ENCODE measurements at regions not wholly inside any gene's neighbourhood (a gene's known extent, or its start where the extent isn't known, plus 50 kb on each side); places are given as distances from the start of the nearest gene placed in this dataset.

DNA sequence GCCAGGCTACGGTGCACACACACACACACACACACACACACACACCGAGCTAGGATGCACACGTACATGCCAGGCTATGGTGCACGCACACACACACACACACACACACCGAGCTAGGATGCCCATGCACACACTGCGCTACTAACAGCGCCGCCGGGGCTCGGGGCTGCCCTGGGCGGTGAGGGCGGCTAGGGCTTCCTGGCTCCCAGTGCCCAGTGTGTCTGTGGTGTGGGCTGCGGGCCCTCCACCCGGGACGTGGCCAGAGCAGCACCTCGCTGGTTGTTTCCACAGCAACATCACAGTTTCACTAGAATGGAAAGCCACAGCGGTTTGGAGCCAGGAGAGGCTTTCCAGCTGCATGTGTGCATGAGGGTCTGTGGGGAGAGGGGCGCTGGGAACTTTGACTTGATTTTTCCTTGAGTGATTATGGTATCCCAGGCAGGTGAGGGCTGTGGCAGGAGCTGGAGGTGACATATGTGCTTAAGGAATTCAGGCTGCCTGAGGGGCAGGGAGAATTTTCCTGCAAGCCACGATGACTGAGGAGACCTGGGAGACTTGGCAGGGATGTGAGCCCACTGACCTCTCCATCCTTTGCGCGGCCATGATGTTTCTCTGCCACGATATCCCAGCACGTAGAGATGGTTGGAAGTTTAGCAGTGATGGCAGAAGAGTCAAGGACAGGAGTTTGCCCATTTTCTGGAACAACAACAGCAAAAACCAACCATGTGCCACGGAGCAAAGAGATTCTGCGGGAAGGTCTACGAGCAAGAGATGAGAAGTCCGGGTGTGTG lies 195.9 kb downstream of the SNX19 start:
- Mint-ChIP-seq H3K4me3 (no peak overlapping the region), H3K27ac (no peak overlapping the region), H3K4me1 (no peaks in the 10 kb centered on the region), H3K36me3 (ENCODE audit: low read depth) (no peaks in the 10 kb centered on the region), H3K9me3 (no peaks in the 10 kb centered on the region), H3K27me3 (no peaks in the 10 kb centered on the region)
- DNase-seq = no peak
- CTCF ChIA-PET = no interaction called here
- POLR2A ChIA-PET = no interaction called here

DNA sequence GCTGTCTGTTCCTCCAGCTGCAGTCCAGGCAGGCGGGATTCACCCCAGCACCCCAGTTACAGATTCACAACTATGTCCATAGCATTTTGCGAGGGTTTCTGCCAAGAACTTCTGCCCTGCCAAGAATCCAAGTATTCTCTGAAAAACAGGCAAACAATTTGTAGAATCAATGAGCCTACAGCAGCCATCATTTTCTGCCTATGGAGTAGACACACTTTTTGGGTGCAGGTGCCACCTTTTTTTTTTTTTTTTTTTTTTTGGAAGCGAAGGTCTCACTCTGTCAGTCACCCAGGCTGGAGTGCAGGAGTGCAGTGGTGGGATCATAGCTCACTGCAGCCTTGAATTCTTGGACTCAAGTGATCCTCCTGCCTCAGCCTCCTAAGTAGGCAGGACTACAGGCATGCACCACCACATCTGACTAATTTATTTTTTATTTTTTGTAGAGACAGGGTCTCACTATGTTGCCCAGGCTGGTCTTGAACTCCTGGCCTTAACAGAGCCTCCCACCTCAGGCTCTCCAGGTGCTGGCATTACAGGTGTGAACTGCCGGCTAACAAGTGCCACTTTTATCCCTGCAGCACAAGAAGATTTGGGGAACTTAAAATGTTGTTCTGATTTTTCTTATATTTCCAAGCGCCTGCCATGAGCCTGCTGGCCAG lies 195.1 kb downstream of the SNX19 start:
- H3K36me3 Mint-ChIP-seq (ENCODE audit: low read depth) = no peaks in the 10 kb centered on the region
- no peaks in the 10 kb centered on the region for H3K4me1 Mint-ChIP-seq
- no peaks in the 10 kb centered on the region for H3K27me3 Mint-ChIP-seq
- H3K27ac Mint-ChIP-seq = no peak overlapping the region
- POLR2A ChIA-PET = no interaction called here
- no peak overlapping the region for H3K4me3 Mint-ChIP-seq
- H3K9me3 Mint-ChIP-seq = no peaks in the 10 kb centered on the region
- DNase-seq = no peak
- CTCF ChIA-PET = no interaction called here

DNA sequence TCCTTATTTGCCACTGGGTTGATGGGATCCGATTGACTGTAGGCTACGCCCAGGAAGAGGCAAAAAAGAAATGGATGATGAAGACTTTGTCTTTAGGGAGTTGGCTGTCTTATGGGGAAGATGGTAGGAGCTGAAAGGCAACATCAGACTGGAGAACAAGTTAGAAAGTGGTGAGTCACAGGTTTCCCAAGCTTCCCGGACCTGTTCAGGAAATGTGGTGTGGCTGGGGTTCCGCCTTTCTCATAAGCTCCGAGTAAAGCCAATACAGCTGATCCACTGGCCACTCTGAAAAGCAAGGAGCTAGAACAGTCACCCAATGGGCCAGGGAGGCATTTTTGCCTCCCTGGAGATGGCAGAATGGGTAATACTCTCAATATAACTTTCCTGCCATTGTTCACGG lies 194.5 kb downstream of the SNX19 start:
- CTCF ChIA-PET = no interaction called here
- no peaks in the 10 kb centered on the region for H3K4me1 Mint-ChIP-seq
- H3K27ac Mint-ChIP-seq = no peak overlapping the region
- DNase-seq = no peak
- no peak overlapping the region for H3K4me3 Mint-ChIP-seq
- H3K9me3 Mint-ChIP-seq = no peaks in the 10 kb centered on the region
- no peaks in the 10 kb centered on the region for H3K27me3 Mint-ChIP-seq
- POLR2A ChIA-PET = no interaction called here
- no peaks in the 10 kb centered on the region for H3K36me3 Mint-ChIP-seq (ENCODE audit: low read depth)

DNA sequence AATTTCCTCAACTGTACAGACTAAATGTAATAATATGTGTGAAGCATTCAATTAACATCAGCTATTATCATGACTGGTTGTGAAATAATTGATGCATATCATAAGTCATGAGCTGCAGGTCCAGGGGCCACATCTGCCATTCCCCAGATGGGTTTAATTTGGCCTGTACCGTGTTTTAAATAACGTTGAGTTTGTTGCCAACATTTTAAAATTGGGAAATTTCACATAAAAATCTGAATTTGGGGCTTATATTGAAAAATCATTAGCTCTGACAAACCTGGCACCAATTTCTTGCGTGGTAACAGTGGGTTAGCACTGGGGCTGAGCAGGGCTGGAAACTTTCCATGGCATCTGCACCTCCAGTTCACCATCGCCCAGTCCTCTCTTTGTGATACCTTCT lies 193.9 kb downstream of the SNX19 start:
- no peaks in the 10 kb centered on the region for H3K4me1 Mint-ChIP-seq
- no peak overlapping the region for H3K27ac Mint-ChIP-seq
- ChIA-PET CTCF (no interaction called here), POLR2A (no interaction called here)
- no peaks in the 10 kb centered on the region for H3K27me3 Mint-ChIP-seq
- H3K36me3 Mint-ChIP-seq (ENCODE audit: low read depth) = no peaks in the 10 kb centered on the region
- H3K4me3 Mint-ChIP-seq = no peak overlapping the region
- no peak for DNase-seq
- H3K9me3 Mint-ChIP-seq = no peaks in the 10 kb centered on the region

DNA sequence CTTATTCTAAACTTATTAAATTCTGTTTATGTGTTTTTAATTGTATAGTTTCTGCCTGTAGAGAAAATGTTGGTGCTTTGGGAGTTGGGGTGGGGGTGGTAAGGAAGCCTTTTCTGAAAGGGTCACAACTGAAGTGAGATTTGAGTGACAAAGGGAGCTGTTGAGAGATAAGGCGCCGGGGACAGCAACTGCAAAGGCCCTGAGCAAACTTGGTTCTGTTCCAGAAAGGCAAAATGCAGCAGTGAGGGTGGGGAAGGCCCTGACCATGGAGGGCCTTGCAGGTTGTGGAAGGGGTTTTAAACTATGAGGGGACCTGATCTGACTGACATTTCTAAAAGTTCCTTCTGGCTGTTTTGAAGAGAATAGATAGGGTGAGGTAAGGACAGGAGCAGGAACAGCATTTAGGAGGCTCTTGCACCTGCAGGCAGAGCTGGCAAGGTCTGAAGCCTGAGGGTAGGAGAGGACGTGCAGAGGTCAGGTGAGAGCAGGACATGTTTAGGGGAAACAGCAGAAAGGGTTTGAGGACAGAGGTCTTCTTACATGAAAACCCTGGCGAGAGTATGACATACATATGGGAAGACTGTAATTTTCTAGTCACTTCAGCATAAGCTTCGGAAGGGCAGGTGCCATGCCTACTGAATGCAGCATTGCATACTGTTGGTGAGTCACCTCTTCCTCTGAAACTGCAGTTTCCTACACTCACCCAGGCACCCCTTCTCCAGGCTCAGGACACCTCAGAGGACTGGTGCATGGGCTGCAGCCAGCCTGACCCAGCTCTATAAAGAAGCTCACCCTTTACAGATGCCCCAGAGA lies 190.7 kb downstream of the SNX19 start:
- Mint-ChIP-seq H3K9me3 (peaks cover 2% of the 10 kb centered on the region), H3K36me3 (ENCODE audit: low read depth) (no peaks in the 10 kb centered on the region), H3K27ac (no peak overlapping the region), H3K27me3 (no peaks in the 10 kb centered on the region), H3K4me1 (no peaks in the 10 kb centered on the region), H3K4me3 (no peak overlapping the region)
- POLR2A ChIA-PET = no interaction called here
- CTCF ChIA-PET = no interaction called here
- no peak for DNase-seq

DNA sequence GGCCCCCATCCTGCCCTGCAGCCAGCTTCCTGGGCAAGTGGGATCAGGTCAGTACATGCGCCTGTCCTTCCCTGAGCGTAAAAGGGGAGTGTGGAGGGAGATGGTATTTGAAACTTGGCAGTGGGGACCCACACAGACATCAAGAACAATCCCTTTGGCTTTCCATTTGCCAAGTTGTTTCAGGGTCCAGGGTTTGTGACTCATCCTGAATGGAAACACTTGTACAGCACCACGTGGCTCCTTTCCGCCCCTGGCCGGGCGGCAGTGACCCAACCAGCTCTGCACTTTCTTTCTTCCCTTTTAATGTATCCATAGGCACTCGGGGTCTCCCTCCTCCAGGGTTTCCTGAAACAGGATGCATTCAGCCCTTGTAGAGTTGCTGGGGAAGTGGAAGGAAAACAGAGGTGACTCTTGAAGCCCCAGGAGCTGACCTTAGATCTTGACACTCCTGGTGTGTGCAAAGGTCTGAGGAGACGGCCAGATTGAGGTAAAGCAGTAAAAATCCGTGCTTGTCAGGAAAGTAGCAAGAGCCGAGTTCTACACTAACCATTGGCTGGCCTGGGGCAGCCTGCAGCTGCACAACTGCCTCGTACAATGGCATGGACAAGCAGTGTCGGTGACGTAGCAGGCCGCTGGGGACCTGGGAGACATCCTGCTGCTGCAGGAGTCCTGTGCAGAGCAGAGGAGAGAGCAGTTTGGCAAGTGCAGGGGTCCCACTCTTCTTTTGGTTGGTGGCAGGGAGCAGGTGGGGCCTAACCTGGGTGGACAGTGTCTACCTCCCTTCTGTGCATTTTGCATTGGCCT lies 189.8 kb downstream of the SNX19 start:
- Mint-ChIP-seq H3K36me3 (ENCODE audit: low read depth) (no peaks in the 10 kb centered on the region), H3K4me3 (no peak overlapping the region), H3K27me3 (no peaks in the 10 kb centered on the region), H3K9me3 (peaks cover 5% of the 10 kb centered on the region), H3K27ac (no peak overlapping the region), H3K4me1 (no peaks in the 10 kb centered on the region)
- DNase-seq = no peak
- ChIA-PET POLR2A (no interaction called here), CTCF (interaction anchor here (1.1 kb wide), 1 partner anchor 8 kb away, joined by 3 read pairs; no protein-coding TSS in a partner anchor)

DNA sequence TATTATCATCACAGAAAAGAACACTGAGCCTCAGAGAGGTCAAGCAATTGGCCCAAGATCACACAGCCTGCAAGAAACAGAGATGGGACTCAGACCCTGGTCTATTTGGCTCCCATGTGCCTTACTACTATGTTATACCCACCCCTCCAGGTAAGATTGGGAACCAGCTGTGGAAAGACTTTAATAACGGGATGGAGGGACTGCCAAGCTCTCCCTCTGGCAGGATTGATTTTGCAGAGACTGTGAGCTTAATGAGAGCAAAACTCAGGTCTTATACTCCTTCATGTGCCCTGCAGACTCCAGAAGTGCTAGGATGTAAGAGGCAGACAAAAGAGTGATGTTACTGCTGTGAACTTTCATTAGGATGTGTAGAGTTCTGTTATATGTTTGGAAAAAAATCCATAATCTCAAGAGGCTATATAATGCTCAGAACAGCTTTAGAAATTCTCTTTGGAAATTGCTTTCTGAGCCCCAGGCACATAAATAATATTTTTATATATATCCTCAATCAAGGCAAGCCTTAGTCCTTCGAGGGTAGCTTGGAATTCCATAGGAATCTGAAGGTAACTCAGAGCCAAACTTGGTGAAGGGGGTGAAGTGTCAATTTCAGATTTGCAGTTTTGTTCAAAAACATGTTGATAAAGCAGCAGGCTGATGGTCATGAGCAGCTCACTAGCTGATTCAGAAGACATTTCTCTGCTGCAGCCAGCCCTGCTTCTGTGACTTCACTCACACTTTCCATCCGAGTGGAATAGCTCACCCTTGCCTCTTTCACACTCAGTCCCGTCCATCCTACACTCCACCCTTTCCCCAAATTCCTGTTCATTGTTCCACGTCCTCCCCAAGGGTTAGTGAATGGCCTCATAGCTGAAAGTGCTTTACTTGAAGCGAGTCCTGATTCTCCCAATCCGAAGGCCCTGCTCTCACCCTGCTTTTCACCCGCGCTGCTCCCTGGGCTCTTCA lies 188.8 kb downstream of the SNX19 start:
- ChIA-PET CTCF (interaction anchor here (1.1 kb wide), 1 partner anchor 9 kb away, joined by 3 read pairs; no protein-coding TSS in a partner anchor), POLR2A (interaction anchor here (1.0 kb wide), 1 partner anchor 10 kb away, joined by 3 read pairs; no protein-coding TSS in a partner anchor)
- Mint-ChIP-seq H3K27me3 (peaks cover 2% of the 10 kb centered on the region), H3K36me3 (ENCODE audit: low read depth) (no peaks in the 10 kb centered on the region), H3K9me3 (peaks cover 5% of the 10 kb centered on the region), H3K4me3 (no peak overlapping the region), H3K4me1 (no peaks in the 10 kb centered on the region), H3K27ac (no peak overlapping the region)
- no peak for DNase-seq

DNA sequence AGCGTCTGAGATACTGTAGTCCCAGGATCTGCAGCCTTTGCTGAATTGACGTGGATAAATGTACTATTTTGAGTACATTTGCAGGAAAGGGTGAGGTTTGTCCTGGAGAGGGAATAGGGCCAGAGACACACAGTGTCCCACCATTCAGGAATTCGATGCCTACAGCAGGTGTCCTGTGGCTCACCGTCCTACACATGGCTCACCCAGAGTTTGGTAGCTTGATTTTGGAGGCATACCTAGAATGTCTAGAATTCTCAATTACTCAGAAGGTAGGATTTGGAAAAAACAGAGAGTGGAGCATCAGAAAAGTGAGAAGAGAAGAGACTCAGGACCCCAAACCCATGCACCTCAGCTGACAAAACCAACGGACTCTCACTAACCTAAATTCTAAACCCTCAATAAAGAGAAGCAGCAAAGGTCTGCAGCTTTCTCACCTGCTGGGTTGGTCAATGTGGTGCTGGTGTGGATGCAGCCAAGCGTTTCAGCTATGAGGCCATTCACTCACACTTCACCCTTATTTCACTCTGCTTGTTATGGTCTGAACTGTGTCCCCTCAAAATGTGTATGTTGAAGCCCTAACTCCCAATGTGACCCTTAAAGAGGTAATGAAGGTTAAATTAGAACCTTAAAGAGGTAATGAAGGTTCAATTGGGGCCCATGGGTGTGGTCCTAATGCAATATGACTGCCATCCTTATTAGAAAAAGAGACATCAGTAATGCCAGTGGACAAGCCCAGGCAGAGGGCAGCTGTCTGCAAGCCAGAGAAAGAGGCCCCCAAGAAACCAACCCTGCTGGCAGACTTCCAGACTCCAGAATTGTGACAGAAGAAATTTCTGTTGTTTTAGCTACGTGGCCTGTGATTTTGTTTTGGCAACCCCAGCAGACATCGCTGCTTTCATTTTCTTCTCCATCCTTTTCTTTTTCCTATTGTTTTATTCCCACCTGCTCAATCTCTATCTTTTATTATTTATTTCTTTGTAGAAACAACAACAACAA lies 187.8 kb downstream of the SNX19 start:
- Mint-ChIP-seq H3K27me3 (peaks cover 2% of the 10 kb centered on the region), H3K4me1 (no peaks in the 10 kb centered on the region), H3K27ac (no peak overlapping the region), H3K36me3 (ENCODE audit: low read depth) (no peaks in the 10 kb centered on the region), H3K4me3 (no peak overlapping the region), H3K9me3 (peaks cover 5% of the 10 kb centered on the region)
- CTCF ChIA-PET = no interaction called here
- no peak for DNase-seq
- POLR2A ChIA-PET = interaction anchor here (1.0 kb wide), 1 partner anchor 11 kb away, joined by 3 read pairs; no protein-coding TSS in a partner anchor

DNA sequence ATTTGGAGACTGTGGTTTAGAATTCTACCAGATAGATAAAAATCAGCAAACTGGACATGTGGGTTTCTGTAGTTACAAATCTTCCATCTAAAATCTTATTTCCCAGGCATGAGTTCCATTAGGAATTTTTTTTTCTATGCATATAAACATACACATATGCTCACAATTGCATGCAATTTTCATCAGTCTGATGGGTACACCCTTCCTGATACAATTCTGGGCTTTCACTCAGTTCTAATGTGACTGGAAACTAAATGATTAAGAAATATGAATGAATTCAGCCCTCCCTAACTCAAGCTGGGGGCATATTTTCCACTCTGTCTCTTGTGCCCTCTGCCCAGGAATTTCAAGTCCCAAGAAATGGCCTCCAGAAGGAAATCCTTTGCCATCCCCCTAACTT lies 187.1 kb downstream of the SNX19 start:
- Mint-ChIP-seq H3K27ac (no peak overlapping the region), H3K4me1 (no peaks in the 10 kb centered on the region), H3K27me3 (peaks cover 2% of the 10 kb centered on the region), H3K4me3 (no peak overlapping the region), H3K9me3 (peaks cover 5% of the 10 kb centered on the region), H3K36me3 (ENCODE audit: low read depth) (no peaks in the 10 kb centered on the region)
- ChIA-PET POLR2A (no interaction called here), CTCF (no interaction called here)
- no peak for DNase-seq

DNA sequence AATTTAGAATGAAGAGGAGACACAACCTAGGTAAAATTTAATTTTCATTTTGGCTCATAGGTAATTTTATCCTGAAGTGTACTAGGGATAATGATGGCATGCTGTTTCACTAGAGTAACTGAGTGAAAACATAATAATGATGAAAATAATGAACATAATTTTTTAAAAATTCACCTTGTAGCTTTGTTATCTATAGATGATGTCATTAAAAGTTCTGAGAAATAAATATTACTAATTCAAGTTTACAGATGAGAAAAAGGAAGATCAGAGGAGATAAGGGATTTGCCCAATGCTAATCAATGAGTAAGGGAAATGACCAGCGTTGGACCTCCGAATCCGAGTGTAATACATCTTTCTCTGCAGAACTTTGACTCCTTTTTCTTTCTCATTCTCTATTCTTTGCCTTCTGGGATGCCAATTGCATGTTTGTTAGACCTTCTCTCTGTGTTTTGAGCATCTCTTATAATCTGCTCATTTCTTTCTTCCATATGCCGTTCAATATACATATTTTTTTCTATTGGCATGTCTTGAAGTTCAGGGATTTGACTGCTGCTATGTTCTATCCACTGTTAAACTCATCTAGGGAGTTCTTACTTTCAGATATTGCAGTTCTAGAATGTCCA lies 186.5 kb downstream of the SNX19 start:
- Mint-ChIP-seq H3K27me3 (peaks cover 2% of the 10 kb centered on the region), H3K9me3 (peaks cover 6% of the 10 kb centered on the region), H3K27ac (no peak overlapping the region), H3K4me1 (peaks cover 2% of the 10 kb centered on the region), H3K4me3 (no peak overlapping the region), H3K36me3 (ENCODE audit: low read depth) (no peaks in the 10 kb centered on the region)
- no peak for DNase-seq
- ChIA-PET POLR2A (no interaction called here), CTCF (no interaction called here)

DNA sequence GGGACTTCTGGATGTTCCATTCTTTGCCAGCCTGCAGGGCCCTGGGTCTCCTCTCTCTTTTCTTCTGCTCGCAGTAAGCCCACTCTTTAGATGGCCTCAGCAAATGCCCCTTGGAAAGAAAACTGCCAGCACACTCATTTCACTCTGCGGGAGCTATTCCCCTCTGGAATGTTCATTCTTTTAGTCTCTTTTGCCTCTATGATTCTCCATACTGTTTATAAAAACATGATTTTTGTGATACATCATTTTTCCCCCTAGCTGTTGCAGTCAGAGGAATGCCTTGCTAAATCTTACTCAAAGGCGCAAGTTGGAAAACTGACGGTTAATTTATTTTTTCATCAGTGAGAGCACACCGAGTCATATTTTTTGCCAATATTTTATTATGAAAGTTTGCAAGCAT lies 184.9 kb downstream of the SNX19 start:
- no peak overlapping the region for H3K27ac Mint-ChIP-seq
- H3K36me3 Mint-ChIP-seq (ENCODE audit: low read depth) = no peaks in the 10 kb centered on the region
- ChIA-PET POLR2A (no interaction called here), CTCF (no interaction called here)
- peaks cover 2% of the 10 kb centered on the region for H3K27me3 Mint-ChIP-seq
- peaks cover 10% of the 10 kb centered on the region for H3K4me1 Mint-ChIP-seq
- H3K4me3 Mint-ChIP-seq = no peak overlapping the region
- no peak for DNase-seq
- peaks cover 10% of the 10 kb centered on the region for H3K9me3 Mint-ChIP-seq

Data from activated CD4-positive, alpha-beta memory T cell treated with anti-CD3 and anti-CD28 coated beads, Interleukin-2, amount 10 ng/mL, durations not matched to agents 7 days and 5 days (primary cell).